SW480 (cell line): ENCODE measurements at regions not wholly inside any gene's neighbourhood (a gene's known extent, or its start where the extent isn't known, plus 50 kb on each side); places are given as distances from the start of the nearest gene placed in this dataset.
"Not testable (repeated sequence)": the region's sequence is repeated elsewhere in the genome, so short reads cannot be mapped to it uniquely, and the experiment has no call there.

ENCODE experiments used
- DNase-seq: peaks from one replicate; pipeline ENCODE4 v3.0.0-alpha.2; 2016; ENCODE audit warnings: low spot score

DNA sequence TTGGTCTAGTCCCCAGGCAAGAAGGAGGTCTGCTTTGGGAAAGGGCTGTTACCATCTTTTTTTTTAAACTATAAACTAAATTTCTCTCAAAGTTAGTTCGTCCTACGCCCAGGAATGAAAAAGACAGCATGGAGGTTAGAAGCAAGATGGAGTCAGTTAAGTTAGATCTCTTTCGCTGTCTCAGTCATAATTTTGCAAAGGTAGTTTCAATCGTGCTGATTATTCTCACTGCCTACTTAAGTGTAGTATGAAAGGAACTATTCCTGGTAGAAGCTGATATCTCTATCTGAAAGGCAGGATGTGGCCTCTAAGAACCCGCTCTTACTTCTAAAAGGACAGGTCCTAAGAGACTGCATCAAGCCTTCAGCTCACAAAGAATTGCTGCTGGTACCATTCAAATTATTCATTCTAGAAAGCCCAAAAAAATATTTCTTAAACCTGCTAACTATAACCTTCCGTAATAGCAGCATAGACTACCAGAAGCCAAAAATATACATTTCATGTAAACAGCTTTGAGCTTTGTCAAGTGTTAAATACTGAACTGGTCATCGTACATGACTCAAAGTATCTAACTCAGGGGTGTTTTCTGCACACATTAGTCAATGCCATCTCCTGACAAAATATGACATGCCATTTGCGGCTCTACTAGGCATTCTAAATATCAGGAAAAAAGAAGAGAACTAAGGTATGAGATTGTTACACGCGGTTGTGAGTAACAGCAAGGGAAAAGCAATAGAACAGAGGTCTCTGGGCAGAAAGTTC is 96.0 kb upstream of the CCDC80 start:
- DNase-seq: no peak

DNA sequence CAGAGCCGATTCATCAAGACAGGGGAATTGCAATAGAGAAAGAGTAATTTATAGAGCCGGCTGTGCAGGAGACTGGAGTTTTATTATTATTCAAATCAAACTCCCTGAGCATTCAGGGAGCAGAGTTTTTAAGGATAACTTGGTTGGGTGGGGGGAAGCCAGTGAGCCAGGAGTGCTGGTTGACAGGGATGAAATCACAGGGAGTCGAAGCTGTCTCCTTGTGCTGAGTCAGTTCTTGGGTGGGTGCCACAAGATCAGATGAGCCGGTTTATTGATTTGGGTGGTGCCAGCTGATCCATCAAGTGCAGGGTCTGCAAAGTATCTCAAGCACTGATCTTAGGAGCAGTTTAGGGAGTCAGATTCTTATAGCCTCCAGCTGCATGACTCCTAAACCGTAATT is 95.4 kb upstream of the CCDC80 start:
- DNase-seq: no peak

DNA sequence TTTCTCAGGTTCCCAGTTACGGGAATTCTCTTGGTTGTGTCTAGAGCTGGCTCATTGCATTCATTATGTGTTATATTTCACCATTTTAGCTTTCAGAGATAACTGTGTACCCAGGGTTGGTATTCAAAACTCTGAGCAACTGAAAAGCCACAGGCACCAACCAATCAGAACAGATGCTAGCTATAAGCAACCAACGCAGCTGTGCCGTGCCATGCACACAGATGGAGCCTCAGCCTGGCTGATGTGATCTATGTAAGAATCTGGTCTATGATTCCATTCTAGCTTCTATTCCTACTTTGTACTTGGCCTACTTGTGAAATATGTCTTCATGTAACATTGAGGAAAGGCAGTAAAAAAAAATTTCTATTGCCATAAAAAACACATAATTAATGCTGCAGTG is 95.0 kb upstream of the CCDC80 start:
- DNase-seq: no peak

DNA sequence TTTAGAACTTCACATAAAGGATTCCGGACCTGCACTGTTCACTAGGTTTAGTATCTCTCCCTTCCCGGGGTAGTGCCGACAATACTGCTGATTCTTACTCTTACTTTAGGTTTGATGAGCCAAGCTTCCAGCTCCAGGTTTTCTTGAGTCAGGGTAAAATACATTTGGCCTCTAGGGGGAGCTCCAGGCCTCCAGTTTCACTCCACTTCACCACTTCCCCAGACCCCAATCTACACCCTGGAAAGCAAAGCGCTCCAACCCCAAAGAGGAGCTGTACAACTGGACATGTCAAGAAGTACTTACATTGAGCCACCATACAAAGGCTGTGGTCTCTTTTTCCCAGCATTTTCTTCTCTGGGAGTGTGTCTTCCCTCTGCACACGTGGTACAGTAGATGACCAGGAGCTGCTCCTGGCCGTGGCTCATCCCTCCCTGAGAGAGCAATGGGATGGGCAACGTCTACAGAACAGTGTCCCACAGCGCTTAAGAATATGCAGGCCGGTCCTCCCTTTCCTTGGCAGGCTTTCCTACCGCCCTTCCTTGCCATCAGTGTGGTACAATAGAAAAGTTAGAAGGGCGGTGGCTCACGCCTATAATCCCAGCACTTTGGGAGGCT is 93.9 kb upstream of the CCDC80 start:
- DNase-seq: peak; percentile 45

DNA sequence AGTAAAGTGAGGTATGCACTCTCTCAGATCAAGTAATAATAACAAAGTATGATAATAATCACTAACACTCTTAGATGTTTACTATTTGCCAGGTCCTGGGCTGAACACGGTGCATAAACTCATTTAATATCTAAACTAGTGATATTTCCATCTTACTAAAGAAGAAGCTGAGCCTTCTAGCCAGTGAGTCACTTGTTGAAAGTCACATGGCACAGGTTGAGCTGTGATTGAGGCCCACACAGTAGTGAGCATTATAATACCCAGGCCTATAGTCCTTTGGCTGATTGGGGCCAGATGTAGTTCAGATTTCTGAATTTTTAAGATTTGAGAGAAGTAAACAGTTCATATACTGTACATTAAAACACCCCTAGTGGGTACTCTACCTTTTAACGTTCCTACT is 93.2 kb upstream of the CCDC80 start:
- no peak for DNase-seq

DNA sequence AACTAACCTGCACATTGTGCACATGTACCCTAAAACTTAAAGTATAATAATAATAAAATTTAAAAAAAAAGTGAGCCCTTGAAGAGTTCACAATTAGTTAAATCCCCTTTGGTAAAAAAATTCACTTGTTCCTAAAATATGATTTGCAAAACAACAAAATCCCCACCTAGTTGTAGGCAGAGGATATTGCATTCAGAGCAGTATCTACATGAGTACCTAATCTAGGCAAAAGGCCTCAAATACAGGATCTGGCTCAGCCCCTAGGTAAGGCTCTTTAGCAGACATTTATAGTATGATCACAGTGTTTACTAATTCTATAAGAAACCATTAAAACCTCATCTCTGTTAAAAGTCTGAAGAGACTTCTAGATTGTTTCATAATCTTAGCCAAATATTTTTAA is 89.3 kb upstream of the CCDC80 start:
- DNase-seq: no peak

DNA sequence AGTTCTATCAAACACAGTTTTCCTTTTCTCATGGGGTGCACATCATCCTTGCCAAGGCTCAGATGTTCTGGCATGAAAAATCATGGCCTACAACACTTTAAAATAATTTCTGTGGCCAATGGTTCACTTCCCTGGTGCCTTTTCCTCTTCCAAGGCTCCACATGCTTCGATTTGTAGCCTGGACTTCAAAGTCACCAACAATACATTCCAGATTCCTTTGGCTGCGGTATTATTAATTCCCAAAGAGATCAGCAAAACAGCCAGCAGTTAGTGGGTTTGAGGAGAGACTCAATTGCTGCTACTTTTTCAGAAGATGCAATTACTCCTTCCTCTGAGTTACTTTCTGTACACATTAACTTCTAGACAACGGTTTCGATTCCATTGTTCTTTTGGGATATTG is 80.3 kb upstream of the CCDC80 start:
- no peak for DNase-seq

DNA sequence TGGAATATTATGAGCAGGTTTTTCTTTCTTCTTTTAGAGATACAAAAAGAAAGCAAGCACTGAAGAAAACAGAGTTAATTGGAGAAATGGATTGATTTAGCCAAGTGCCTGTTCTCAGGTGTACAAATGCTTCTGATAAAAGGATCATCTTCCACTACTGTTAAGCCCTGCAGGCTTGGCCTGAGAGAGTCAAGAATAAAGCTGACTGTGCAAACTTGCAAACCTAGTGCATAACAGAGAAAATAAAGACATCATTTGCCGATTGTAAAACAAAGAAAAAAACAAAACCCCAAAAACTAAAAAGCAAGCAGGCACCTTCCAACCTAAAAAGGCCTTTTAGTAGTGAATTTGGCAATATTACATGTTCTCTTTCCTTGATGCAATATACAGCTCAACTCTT is 78.0 kb upstream of the CCDC80 start:
- no peak for DNase-seq

DNA sequence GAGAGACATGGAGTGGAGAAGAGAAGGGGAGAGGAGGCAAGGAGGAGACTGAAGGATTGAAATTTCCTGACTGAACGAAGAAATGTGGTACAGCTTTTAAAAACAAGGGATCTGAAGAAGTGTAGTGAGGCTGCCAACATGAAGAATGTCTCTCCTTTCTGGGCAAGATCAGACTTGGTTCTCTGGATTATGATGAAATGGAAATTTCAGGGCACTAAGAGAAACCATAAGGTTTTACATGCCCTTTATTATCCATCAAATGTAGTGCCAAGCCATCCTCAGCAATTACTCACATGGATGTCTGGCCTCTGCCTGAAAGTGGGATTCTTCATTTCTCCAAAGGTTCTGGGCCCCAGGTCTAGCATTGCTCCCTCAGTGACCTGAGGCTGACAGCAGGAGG is 77.6 kb upstream of the CCDC80 start:
- no peak for DNase-seq

DNA sequence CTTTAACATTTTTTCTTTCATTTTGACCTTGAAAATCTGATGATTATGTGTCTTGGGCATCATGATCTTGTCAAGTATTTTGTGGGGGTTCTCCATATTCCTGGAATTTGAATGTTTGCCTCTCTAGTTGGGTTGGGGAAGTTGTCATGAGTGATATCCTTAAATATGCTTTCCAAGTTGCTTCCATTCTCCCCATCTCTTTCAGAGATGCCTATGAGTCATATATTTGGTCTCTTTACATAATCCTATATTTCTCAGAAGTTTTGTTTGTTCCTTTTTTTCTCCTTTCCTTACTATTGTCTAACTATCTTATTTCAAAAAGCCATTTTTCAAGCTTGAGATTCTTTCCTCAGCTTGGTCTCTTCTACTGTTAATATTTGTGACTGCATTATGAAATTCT is 69.0 kb upstream of the CCDC80 start:
- no peak for DNase-seq

DNA sequence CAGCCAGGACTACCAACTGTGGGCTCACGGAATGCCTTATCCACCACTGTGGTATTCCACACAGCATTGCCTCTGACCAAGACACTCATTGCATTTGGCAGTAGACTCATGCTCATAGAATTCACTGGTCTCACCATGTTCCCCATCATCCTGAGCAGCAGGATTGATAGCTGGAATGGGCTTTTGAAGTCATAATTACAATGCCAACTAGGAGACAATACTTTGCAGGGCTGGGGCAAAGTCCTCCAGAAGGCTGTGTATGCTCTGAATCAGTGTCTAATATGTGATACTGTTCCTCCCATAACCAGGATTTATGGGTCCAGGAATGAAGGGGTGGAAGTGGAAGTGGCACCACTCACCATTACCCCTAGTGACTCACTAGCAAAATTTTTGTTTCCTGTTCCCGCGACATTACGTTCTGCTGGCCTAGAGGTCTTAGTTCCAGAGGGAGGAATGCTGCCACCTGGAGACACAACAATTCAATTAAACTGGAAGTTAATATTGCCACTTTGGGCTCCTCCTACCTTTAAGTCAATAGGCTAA is 58.6 kb upstream of the CCDC80 start:
- DNase-seq: peak; percentile 85

DNA sequence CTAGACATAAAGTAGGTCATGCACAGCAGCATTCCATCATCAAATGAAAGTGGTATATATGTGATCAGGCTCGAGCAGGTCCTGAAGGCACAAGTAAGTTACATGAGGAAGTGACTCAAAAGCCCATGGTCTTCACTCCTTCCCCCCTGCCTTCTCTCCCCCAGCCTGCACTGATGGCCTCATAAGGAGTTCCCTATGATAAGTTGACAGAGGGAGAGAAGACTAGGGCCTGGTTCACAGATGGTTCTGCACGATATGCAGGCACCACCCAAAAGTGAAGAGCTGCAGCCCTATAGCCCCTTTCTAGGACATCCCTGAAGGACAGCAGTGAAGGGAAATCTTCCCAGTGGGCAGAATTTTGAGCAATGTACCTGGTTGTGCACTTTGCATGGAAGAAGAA is 57.5 kb upstream of the CCDC80 start:
- not testable (repeated sequence) for DNase-seq

DNA sequence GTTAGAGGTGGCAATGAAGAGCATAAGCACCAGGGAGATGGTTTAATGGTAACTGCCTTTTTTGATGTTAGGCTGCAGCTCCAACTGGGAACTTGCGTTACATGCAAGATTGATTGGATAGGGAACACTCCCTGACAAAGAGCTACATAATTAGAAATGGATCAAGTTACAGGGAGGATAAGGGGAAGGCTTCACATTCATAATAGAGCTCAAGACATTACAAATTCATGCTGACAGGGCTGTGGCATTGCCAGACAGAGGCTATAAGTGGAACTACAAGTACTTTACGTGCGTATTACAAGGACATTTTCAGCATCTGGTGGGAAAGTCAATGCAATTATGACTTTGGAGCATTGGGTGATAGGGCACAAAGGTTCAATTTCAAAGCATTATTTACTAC is 55.3 kb upstream of the CCDC80 start:
- DNase-seq: not testable (repeated sequence)

DNA sequence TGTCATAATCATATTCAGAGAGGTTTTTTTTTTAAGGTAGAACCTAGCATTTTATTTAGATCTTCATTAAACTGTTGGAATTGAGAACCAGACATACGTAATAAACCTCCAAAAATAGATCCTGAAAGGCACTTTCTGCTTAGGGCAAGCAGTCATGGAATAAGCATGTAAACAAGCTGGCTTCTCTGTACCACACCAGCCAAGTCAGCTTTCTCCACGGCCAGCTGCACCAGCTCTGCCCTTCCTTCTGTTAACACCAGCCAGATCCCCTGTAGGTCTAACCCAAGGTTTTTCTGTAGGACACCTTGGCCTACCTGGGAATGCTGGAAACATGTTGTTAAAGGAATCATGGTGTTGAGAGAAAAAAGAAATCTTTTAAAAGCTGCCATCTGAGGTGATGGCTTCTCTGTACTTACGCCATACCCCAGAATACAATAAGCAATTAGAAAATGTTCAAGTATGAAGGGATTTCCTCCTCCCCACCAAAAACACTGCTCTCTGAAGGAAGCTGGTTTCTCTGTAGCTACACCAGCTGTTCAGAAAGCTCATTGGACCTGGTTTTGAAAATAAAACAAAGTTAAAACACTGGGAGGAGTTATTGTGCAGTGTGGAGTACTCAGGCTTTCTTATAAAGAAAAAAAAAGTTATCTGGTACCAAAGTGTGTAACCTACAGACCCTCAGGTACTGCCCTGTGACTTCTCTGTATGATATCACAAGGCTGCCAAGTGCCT is 54.6 kb upstream of the CCDC80 start:
- DNase-seq: not testable (repeated sequence)

DNA sequence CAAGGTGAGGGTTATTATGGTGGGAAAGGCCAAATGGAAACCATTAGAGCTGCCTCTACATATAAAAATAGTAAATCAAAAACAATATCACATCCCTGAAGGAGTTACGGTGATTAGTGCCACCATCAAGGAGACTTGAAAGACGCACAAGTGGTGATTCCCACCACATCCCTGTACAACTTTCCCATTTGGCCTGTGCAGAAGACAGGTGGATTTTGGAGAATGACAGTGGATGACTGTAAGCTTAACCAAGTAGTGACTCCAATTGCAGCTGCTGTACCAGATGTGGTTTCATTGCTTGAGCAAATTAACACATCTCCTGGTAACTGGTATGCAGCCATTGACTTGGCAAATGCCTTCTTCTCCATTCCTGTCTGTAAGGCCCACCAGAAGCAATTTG is 54.0 kb upstream of the CCDC80 start:
- DNase-seq: not testable (repeated sequence)

DNA sequence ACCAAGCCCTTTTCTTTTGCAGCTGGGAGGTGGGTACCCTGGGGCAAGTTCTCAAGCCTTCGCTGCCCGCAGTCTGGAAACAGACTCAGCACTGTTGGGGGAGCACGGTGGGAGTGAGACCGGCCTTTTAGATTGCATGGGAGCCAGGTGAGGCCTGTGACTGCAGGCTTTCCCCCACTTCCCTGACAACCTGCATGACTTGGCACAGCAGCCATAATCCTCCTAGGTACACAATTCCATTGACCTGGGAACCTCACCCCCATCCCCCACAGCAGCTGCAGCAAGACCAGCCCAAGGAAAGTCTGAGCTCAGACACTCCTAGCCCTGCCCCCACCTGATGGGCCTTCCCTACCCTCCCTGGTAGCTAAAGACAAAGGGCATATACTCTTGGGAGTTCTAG is 52.2 kb upstream of the CCDC80 start:
- no peak for DNase-seq
